PC-9 (cell line): ENCODE measurements at regions not wholly inside any gene's neighbourhood (a gene's known extent, or its start where the extent isn't known, plus 50 kb on each side); places are given as distances from the start of the nearest gene placed in this dataset.

ENCODE experiments used
- EZH2 ChIP-seq: fragments of 200-600 bp; sonication (generic); IDR thresholded peaks from 2 replicates; pipeline ENCODE4 v1.8.0; 2017; ENCODE audit warnings: antibody characterized with exemption, low read depth
- TF ChIP-seq, protein P1 (sequence below): fragments of 200-600 bp; sonication (generic); conservative IDR thresholded peaks from 2 replicates; pipeline ENCODE4 v1.6.1; 2017; ENCODE audit warnings: mixed run types, antibody characterized with exemption, mild to moderate bottlenecking, moderate library complexity

DNA sequence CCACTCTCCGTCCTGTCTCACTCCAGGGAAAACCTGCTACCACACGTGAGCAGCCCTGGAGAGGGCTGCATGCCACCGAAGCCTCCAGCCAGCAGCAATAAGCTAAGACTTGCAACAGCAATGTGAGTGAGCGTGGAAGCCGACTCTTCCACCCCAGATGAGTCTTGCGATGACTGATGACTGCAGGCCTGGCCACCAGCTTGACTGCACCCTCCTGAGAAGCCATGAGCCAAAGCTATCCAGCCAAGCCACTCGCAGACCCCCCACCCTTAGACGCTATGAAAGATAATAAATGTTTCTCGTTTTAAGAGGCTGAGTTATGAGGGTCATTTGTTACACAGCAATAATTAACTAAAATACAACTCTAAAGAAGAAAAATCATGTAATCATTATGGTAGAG lies 118.6 kb upstream of the GALNT2 start:
- no peak for TF ChIP-seq EZH2
- TF ChIP-seq, protein P1, sequence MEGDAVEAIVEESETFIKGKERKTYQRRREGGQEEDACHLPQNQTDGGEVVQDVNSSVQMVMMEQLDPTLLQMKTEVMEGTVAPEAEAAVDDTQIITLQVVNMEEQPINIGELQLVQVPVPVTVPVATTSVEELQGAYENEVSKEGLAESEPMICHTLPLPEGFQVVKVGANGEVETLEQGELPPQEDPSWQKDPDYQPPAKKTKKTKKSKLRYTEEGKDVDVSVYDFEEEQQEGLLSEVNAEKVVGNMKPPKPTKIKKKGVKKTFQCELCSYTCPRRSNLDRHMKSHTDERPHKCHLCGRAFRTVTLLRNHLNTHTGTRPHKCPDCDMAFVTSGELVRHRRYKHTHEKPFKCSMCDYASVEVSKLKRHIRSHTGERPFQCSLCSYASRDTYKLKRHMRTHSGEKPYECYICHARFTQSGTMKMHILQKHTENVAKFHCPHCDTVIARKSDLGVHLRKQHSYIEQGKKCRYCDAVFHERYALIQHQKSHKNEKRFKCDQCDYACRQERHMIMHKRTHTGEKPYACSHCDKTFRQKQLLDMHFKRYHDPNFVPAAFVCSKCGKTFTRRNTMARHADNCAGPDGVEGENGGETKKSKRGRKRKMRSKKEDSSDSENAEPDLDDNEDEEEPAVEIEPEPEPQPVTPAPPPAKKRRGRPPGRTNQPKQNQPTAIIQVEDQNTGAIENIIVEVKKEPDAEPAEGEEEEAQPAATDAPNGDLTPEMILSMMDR = no peak
